ENCODE measurements at regions not wholly inside any gene's neighbourhood (a gene's known extent, or its start where the extent isn't known, plus 50 kb on each side); places are given as distances from the start of the nearest gene placed in this dataset.

GRCh38 chr5:3384531-3384930 is 211.1 kb upstream of the IRX1 start:
- in situ Hi-C loops (cut with HindIII; ENCODE audit: low pct_unique_long_range_greater_than_20kb, low sequenced_read_pairs): no loop called here
- DNase-seq (ENCODE audit: low read depth in 1 of 2, low spot score in 1 of 2): no peak
- no peak for TF ChIP-seq JUND (IDR thresholded peaks at IDR 0.05; ENCODE audit: low read depth)

DNA sequence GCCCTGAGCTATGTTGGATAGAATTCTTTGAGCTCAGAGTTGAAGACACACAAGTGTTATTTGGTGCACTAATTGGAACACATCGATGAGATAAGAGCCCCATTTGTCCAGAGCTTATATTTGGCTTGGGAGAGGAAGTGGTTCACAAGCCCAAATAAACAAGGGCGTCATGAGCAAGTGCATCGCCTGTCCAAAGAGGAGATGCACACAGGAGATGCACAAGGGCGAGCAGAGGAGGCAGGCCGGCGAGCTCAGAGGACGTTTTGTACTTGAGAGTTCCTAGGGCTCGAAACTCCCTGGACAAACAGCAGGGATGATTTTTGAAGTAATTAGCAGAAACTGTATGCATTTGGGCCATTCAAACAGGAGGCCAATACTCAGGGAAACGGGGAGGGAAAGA is 212.8 kb upstream of the IRX1 start:
- no peak for DNase-seq (ENCODE audit: low read depth in 1 of 2, low spot score in 1 of 2)
- TF ChIP-seq JUND (IDR thresholded peaks at IDR 0.05; ENCODE audit: low read depth): no peak
- in situ Hi-C loops (cut with HindIII; ENCODE audit: low pct_unique_long_range_greater_than_20kb, low sequenced_read_pairs): no loop called here

DNA sequence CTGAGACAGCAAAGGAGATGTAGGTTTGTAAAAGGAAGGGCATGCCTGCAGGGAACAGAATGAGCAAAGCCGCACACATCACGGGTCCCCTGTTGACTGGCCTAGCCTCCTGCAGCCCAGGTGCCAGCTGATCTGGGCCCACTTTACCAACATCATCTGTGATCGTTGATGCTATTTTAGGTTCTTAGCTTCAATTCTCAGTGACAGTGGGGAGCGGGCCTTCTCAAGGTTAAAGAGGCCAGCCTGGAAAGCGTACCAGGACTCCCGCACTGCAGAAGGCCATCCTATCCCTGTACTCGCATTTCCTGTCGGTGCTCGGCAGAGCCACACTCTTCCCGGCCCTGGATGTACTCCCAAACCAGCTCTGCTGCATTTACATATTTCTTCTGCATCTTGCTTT is 213.5 kb upstream of the IRX1 start:
- in situ Hi-C loops (cut with HindIII; ENCODE audit: low pct_unique_long_range_greater_than_20kb, low sequenced_read_pairs): no loop called here
- no peak for TF ChIP-seq JUND (IDR thresholded peaks at IDR 0.05; ENCODE audit: low read depth)
- no peak for DNase-seq (ENCODE audit: low read depth in 1 of 2, low spot score in 1 of 2)

DNA sequence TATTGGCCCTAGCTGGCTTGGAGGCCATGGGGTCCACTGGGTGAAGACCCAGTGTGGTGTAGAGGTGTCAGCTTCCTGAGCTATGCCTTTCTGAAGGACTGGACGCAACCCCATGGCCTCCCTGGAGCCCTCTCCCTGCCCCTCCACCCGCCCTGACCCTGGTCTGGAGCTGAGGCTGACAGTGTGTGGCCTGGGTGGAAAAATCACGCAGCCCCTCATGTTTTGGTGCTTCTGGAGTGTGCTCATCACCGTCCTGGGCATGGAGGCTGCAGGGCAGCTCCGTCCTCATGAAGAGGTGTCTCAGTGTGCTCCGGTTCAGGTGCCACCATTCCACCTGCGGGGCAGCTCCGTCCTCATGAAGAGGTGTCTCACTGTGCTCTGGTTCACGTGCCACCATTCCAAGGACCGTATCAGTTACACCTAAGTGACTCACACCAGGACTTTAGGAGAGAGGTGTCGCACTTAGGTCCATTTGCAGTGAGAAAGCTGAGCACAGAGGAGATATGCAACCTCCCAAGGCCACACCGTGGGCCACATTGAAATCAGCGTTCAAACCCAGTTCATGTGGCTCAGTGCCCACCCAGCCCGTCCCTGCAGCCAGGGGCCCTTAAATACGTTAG is 214.3 kb upstream of the IRX1 start:
- no peak for TF ChIP-seq JUND (IDR thresholded peaks at IDR 0.05; ENCODE audit: low read depth)
- in situ Hi-C loops (cut with HindIII; ENCODE audit: low pct_unique_long_range_greater_than_20kb, low sequenced_read_pairs): no loop called here
- DNase-seq (ENCODE audit: low read depth in 1 of 2, low spot score in 1 of 2): no peak

- DNase-seq (ENCODE audit: low read depth in 1 of 2, low spot score in 1 of 2): no peak
- in situ Hi-C loops (cut with HindIII; ENCODE audit: low pct_unique_long_range_greater_than_20kb, low sequenced_read_pairs): no loop called here
- TF ChIP-seq JUND (IDR thresholded peaks at IDR 0.05; ENCODE audit: low read depth): no peak
These were observed 214.9 kb upstream of the IRX1 start for GRCh38 chr5:3380689-3381088.

DNA sequence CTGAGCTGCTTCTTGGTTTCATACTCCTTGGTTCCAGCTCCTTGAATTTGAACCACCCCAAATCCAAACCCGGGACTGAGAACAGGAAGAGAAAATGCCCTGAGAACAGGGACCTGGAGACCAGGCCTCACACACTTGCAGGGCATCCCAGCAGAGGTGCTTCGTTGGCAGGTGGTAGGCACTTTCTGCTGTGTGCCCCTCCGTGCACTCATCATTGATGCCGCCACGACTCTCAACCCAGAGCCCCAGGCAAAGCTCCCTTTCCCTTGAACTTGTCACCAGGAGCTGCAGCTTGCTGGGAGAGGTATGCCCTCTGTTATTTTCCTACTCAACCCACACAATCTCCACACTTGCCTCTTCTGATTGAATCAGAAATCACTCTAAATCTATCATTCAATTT is 217.8 kb upstream of the IRX1 start:
- in situ Hi-C loops (cut with HindIII; ENCODE audit: low pct_unique_long_range_greater_than_20kb, low sequenced_read_pairs): no loop called here
- TF ChIP-seq JUND (IDR thresholded peaks at IDR 0.05; ENCODE audit: low read depth): no peak
- no peak for DNase-seq (ENCODE audit: low read depth in 1 of 2, low spot score in 1 of 2)

DNA sequence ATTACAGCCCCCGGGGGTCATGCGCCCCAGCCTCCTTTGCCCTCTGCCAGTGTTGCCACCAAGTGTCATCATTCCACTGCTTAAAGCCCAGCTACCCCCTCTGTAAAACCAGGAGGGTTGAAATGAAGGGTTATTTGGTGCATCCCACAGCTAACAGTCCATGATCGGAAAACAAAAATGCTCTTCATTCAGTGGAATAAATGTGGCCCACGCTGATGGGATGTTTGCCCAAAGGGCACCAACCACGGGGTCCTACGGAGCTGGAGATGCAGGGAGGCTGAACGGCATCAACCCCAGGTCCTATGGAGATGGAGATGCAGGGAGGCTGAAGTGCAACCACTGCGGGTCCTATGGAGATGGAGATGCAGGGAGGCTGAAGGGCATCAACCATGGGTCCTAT is 218.5 kb upstream of the IRX1 start:
- no peak for TF ChIP-seq JUND (IDR thresholded peaks at IDR 0.05; ENCODE audit: low read depth)
- no peak for DNase-seq (ENCODE audit: low read depth in 1 of 2, low spot score in 1 of 2)
- in situ Hi-C loops (cut with HindIII; ENCODE audit: low pct_unique_long_range_greater_than_20kb, low sequenced_read_pairs): no loop called here

DNA sequence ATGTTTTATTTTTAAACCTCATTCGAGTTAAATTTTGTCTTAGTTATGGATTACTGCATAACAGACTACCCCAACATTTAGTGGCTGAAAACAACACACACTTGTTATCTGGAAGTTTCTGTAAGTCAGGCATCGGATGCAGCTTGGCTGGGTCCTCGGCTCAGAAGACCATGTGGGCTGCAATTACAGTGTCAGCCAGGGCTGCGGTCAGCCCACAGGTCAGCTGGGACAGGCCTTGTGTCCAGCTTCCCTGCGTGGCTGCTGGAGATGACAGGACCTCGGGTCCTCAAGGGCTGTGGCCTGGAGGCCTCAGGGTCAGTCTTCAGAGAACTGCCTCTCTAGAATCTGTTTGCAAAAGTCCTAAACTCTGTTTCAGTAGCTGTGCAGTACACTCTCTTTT is 219.0 kb upstream of the IRX1 start:
- in situ Hi-C loops (cut with HindIII; ENCODE audit: low pct_unique_long_range_greater_than_20kb, low sequenced_read_pairs): no loop called here
- DNase-seq (ENCODE audit: low read depth in 1 of 2, low spot score in 1 of 2): no peak
- TF ChIP-seq JUND (IDR thresholded peaks at IDR 0.05; ENCODE audit: low read depth): no peak

DNA sequence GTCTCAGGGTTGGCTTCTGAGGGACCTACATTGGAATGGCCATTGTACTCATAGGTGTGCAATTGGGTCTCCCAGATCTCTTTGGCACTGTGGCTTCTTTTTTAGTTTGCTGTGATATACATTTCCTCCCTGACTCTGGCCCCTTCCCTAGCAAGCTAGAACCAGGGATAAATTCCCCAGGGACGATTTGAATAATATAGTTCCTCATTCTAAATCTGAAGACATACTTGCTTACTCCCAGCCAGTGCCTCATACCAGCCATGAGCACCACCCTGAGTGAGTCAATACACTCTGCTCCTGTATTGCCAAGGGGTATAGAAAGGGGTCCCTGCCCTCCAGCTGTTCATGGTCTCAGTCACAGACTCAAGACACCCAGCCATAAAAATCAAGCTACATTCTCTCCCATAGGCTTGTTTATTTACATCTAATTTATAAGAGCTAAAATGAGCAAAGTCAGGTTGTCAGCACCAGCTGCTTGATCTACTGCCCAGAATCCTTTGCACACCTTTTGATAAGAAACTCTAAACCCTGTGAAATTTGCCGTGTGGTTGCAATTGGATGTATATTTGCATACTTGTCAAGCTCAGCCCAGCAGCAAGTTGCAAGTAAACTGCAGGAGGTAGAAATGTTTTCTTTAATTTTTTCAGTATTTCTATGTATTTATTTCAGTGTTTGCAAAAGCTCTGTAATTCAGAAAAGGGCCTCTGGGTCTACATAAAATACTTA is 219.9 kb upstream of the IRX1 start:
- in situ Hi-C loops (cut with HindIII; ENCODE audit: low pct_unique_long_range_greater_than_20kb, low sequenced_read_pairs): no loop called here

GRCh38 chr5:3373391-3373790 is 222.2 kb upstream of the IRX1 start:
- DNase-seq (ENCODE audit: low read depth in 1 of 2, low spot score in 1 of 2): no peak
- in situ Hi-C loops (cut with HindIII; ENCODE audit: low pct_unique_long_range_greater_than_20kb, low sequenced_read_pairs): no loop called here
- no peak for TF ChIP-seq JUND (IDR thresholded peaks at IDR 0.05; ENCODE audit: low read depth)

More for the DNA sequence above, 219.9 kb upstream of the IRX1 start:
- no peak for TF ChIP-seq JUND (IDR thresholded peaks at IDR 0.05; ENCODE audit: low read depth)
- DNase-seq (ENCODE audit: low read depth in 1 of 2, low spot score in 1 of 2): no peak

- in situ Hi-C loops (cut with HindIII; ENCODE audit: low pct_unique_long_range_greater_than_20kb, low sequenced_read_pairs): no loop called here
- no peak for TF ChIP-seq JUND (IDR thresholded peaks at IDR 0.05; ENCODE audit: low read depth)
- DNase-seq (ENCODE audit: low read depth in 1 of 2, low spot score in 1 of 2): no peak
These were observed 223.3 kb upstream of the IRX1 start for GRCh38 chr5:3372289-3372688.

DNA sequence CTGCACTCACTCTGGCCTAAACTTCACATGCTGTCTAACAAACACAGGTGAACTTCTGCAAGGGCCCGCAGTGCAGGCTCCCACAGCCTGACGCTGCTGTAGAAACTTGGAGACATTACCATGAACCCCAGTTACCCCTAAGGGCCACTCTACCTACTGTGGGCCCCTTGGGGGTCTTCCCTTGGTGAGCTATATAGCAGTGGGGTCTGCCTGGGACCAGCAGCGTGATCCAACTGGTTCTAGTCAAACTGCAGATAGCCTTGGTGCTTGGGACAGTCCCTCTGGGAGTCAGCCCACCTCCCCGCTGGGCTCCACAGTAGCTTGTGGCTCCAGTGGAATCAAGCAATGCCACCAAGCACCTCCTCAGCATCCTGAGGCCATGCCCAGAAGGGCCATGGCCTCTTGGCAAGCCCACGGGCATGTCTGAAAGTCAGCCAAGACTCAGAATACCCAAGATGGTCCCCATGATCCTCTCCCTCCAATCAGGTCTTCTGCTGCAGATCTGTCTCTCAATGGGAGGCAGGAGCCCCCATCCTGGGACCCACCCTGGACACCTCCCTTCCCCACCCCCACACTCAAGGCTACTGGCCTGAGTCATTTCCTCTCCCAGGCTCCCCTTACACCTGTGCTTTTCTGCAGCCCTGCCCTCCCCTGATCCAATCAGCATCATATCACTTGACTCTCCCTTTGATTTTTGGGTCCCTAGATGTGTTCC is 230.0 kb upstream of the IRX1 start:
- in situ Hi-C loops (cut with HindIII; ENCODE audit: low pct_unique_long_range_greater_than_20kb, low sequenced_read_pairs): no loop called here
- no peak for DNase-seq (ENCODE audit: low read depth in 1 of 2, low spot score in 1 of 2)
- no peak for TF ChIP-seq JUND (IDR thresholded peaks at IDR 0.05; ENCODE audit: low read depth)

DNA sequence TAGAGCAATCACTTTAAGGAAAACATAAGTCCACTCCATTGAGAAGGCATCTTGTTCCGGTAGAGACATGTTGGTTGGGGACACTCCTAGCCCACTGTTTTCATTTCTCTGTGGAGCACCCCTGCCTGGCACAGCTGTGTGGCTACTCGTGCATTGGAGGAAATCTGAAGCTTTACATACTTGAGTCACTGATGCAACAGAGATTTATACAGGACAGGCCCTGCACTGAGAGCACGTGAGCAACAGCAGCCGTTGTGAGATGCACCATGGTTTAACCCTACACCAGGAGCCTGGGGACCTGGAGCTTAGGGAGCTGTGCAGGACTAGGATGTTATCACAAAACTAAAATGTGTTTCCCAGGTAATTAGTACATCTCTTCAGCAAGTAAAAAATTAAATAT is 230.7 kb upstream of the IRX1 start:
- TF ChIP-seq JUND (IDR thresholded peaks at IDR 0.05; ENCODE audit: low read depth): no peak
- in situ Hi-C loops (cut with HindIII; ENCODE audit: low pct_unique_long_range_greater_than_20kb, low sequenced_read_pairs): no loop called here
- DNase-seq (ENCODE audit: low read depth in 1 of 2, low spot score in 1 of 2): no peak

All from T47D (cell line).